ENCODE measurements at regions not wholly inside any gene's neighbourhood (a gene's known extent, or its start where the extent isn't known, plus 50 kb on each side); places are given as distances from the start of the nearest gene placed in this dataset.

DNA sequence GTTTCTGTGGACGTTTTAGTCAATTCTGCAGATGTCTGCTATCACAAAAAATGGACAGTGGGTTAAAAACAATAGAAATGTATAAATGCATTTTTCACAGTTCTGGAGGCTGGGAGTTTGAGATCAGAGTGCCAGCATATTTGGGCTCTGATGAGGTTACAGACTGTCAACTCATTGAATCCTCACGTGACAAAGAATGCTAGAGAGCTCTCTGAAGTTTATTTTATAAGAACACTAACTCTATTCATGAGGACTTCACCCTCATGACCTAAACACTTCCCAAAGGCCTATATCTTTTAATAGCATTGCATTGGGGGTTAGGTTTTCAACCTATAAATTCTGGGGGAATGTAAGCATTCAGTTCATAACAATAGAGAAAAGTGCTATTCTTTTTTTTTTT lies 182.6 kb upstream of the SLITRK3 start:
- Histone ChIP-seq H3K36me3 (ENCODE audit: low read depth) (no peaks in the 10 kb centered on the region), H3K4me1 (ENCODE audit: low read depth) (no peaks in the 10 kb centered on the region), H3K4me3 (no peak overlapping the region), H3K9me3 (no peaks in the 10 kb centered on the region)
- ATAC-seq (no peak), DNase-seq (no peak)
- intact Hi-C loops (cut with DNase I, micrococcal nuclease) = no loop called here
- TF ChIP-seq, protein P1, sequence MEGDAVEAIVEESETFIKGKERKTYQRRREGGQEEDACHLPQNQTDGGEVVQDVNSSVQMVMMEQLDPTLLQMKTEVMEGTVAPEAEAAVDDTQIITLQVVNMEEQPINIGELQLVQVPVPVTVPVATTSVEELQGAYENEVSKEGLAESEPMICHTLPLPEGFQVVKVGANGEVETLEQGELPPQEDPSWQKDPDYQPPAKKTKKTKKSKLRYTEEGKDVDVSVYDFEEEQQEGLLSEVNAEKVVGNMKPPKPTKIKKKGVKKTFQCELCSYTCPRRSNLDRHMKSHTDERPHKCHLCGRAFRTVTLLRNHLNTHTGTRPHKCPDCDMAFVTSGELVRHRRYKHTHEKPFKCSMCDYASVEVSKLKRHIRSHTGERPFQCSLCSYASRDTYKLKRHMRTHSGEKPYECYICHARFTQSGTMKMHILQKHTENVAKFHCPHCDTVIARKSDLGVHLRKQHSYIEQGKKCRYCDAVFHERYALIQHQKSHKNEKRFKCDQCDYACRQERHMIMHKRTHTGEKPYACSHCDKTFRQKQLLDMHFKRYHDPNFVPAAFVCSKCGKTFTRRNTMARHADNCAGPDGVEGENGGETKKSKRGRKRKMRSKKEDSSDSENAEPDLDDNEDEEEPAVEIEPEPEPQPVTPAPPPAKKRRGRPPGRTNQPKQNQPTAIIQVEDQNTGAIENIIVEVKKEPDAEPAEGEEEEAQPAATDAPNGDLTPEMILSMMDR (IDR thresholded peaks at IDR 0.05) = no peak

DNA sequence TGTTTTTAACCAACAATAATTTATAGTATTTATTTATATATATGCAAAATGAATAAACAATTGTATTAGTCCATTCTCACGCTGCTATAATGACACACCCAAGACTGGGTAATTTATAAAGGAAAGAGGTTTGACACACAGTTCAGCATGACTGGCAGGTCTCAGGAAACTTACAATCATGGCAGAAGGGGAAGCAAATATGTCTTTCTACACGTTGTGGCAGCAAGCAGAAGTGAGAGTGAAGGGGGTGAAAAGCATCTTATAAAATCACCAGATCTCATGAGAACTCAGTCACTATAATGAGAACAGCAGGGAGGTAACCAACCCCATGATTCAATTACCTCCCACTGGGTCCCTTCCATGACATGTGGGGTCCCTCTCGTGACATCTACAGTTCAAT lies 162.8 kb upstream of the SLITRK3 start:
- TF ChIP-seq, protein P1 (IDR thresholded peaks at IDR 0.05) = no peak

DNA sequence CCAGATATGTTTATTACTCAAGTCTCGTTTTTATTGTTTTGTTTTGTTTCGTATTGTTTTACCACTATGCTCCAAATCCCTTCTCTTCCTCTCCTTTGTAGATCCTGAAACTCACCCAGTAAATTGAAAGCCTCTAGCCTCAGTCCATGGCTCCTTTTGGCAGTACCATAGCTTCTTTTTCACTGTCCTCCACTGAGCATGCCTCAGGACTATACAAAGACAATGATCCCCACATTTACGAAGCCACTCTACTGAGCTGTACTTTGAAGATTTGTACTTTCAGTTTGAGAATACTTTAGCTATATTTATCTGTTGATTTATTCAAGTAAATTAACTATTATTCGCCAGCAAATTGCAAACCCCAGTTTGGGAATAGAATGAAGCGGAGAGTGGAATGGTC lies 159.1 kb upstream of the SLITRK3 start:
- intact Hi-C loops (cut with DNase I, micrococcal nuclease) = no loop called here
- Histone ChIP-seq H3K4me1 (ENCODE audit: low read depth) (no peaks in the 10 kb centered on the region), H3K4me3 (no peak overlapping the region), H3K9me3 (no peaks in the 10 kb centered on the region), H3K36me3 (ENCODE audit: low read depth) (no peaks in the 10 kb centered on the region)
- TF ChIP-seq, protein P1 (IDR thresholded peaks at IDR 0.05) = no peak
- DNase-seq (no peak), ATAC-seq (no peak)

More for the DNA sequence above, 162.8 kb upstream of the SLITRK3 start:
- Histone ChIP-seq H3K36me3 (ENCODE audit: low read depth) (no peaks in the 10 kb centered on the region), H3K9me3 (no peaks in the 10 kb centered on the region), H3K4me1 (ENCODE audit: low read depth) (no peaks in the 10 kb centered on the region), H3K4me3 (no peak overlapping the region)
- ATAC-seq (no peak), DNase-seq (no peak)
- intact Hi-C loops (cut with DNase I, micrococcal nuclease) = no loop called here

DNA sequence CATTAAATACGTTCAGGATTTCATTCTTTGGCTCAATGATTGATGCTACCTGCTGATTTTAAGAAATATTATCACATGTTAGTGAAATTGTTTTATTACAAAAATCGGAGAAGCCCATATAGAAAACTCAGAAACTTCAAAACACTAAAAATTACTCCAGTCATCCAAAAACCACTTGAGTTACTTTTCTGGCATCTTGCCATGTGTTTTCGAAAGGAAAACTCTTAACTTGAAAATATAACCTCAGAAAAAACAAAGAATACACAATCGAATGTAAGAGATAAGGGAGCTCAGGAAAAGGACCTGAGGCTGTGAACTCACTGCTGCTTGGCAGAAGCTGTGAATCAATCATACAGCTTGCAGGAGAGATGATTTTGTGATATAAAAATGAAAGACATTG lies 151.3 kb upstream of the SLITRK3 start:
- Histone ChIP-seq H3K4me1 (ENCODE audit: low read depth) (no peaks in the 10 kb centered on the region), H3K36me3 (ENCODE audit: low read depth) (no peaks in the 10 kb centered on the region), H3K9me3 (no peaks in the 10 kb centered on the region), H3K4me3 (no peak overlapping the region)
- no peak for ATAC-seq
- DNase-seq = no peak
- intact Hi-C loops (cut with DNase I, micrococcal nuclease) = no loop called here
- TF ChIP-seq, protein P1 (IDR thresholded peaks at IDR 0.05) = no peak

DNA sequence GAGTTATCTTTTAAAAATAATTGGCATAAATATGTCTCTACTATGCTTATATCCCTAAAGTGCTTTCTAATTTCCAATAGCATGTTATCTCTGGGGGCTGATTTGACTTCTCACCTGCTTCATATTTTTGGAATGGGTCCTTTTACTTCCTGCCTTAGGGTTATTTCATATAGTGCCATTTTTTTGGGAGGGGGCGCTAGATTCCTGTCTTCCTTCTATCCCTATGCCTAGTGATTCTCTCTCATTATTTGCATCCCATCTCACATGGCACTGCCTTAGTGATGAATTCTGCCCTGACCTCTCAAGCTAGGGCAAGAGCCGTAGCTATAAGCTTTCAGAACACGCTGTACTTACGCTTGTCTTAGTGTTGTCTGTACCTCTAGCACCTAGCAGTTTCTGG lies 150.3 kb upstream of the SLITRK3 start:
- intact Hi-C loops (cut with DNase I, micrococcal nuclease) = no loop called here
- no peak for ATAC-seq
- TF ChIP-seq, protein P1 (IDR thresholded peaks at IDR 0.05) = no peak

DNA sequence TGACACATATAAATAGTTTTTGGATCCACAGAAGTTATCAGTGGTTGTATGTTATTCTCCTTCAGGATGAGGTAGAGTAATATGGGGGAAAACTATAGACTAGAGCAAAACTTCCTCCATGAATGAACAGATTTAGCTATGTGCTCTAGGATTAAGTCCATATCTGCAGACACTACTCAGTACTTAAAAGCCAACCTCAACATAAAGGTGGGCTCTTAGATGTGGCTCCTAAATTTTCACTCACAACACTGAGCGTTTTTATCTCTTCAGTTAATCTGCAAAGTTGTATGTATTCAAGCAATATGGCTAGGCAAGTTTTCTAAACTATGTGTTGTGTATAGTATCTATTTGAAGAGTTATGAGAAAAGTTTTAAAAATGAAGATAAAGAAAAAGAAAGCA lies 147.0 kb upstream of the SLITRK3 start:
- ATAC-seq (no peak), DNase-seq (no peak)
- TF ChIP-seq, protein P1 (IDR thresholded peaks at IDR 0.05) = no peak
- H3K9me3 ChIP-seq = no peaks in the 10 kb centered on the region
- H3K4me3 ChIP-seq = no peak overlapping the region
- H3K36me3 ChIP-seq (ENCODE audit: low read depth) = no peaks in the 10 kb centered on the region
- intact Hi-C loops (cut with DNase I, micrococcal nuclease) = no loop called here
- H3K4me1 ChIP-seq (ENCODE audit: low read depth) = no peaks in the 10 kb centered on the region

More for the DNA sequence above, 150.3 kb upstream of the SLITRK3 start:
- no peak for DNase-seq
- Histone ChIP-seq H3K4me1 (ENCODE audit: low read depth) (no peaks in the 10 kb centered on the region), H3K9me3 (no peaks in the 10 kb centered on the region), H3K36me3 (ENCODE audit: low read depth) (no peaks in the 10 kb centered on the region), H3K4me3 (no peak overlapping the region)
